Liver (tissue), 8 donors: ENCODE measurements at regions not wholly inside any gene's neighbourhood (a gene's known extent, or its start where the extent isn't known, plus 50 kb on each side); places are given as distances from the start of the nearest gene placed in this dataset.

ENCODE experiments used
- DNase-seq: peaks from one replicate; pipeline ENCODE4 v3.0.0-alpha.2; 2017; ENCODE audit warnings: low spot score
- H3K27ac ChIP-seq, 2 donors: one replicate each; pipeline ENCODE4 v1.7.0; 2013; ENCODE audit warnings: inconsistent platforms in 2 of 2, low read length in 2 of 2, control low read depth in 1 of 2, low read depth in 1 of 2, mild to moderate bottlenecking in 1 of 2
- H3K27me3 ChIP-seq, 4 donors: one replicate each; pipeline versions ENCODE4 v1.6.1 to v1.7.0; 2013; ENCODE audit warnings: low read length in 3 of 4, inconsistent platforms in 1 of 4, mild to moderate bottlenecking in 1 of 4, moderate library complexity in 1 of 4; ENCODE audit not compliant: control insufficient read depth in 4 of 4, insufficient read depth in 4 of 4
- H3K36me3 ChIP-seq, 4 donors: one replicate each; pipeline versions ENCODE4 v1.6.1 to v1.7.0; 2013; ENCODE audit warnings: low read length in 3 of 4, mild to moderate bottlenecking in 3 of 4, low read depth in 1 of 4, moderate library complexity in 1 of 4; ENCODE audit not compliant: control insufficient read depth in 4 of 4, insufficient read depth in 3 of 4
- H3K4me1 ChIP-seq, 4 donors: one replicate each; pipeline versions ENCODE4 v1.6.1 to v1.7.0; 2013; ENCODE audit warnings: low read length in 3 of 4, mild to moderate bottlenecking in 3 of 4, moderate library complexity in 1 of 4; ENCODE audit not compliant: control insufficient read depth in 4 of 4, insufficient read depth in 4 of 4
- H3K4me3 ChIP-seq, 3 donors: one replicate each; pipeline versions ENCODE4 v1.6.1 to v1.7.0; 2013; ENCODE audit warnings: low read length in 3 of 3, control low read depth in 1 of 3, low read depth in 1 of 3, mild to moderate bottlenecking in 1 of 3
- H3K9ac ChIP-seq, 2 donors: one replicate each; pipeline ENCODE4 v1.7.0; 2013; ENCODE audit warnings: low read length in 2 of 2, mild to moderate bottlenecking in 2 of 2, moderate library complexity in 2 of 2, control low read depth in 1 of 2, low read depth in 1 of 2
- H3K9me3 ChIP-seq, 4 donors: one replicate each; pipeline versions ENCODE4 v1.6.1 to v1.7.0; 2013; ENCODE audit warnings: low read length in 3 of 4; ENCODE audit not compliant: control insufficient read depth in 4 of 4
- EGR1 ChIP-seq, 2 donors: IDR thresholded peaks; 2 replicates each; pipeline ENCODE4 v1.6.1; 2016 to 2018; ENCODE audit warnings: antibody characterized with exemption in 2 of 2, low read depth in 2 of 2
- FOXA1 ChIP-seq: IDR thresholded peaks from 2 replicates; pipeline ENCODE4 v1.6.1; 2016; ENCODE audit warnings: antibody characterized with exemption
- FOXA2 ChIP-seq: IDR thresholded peaks from 2 replicates; pipeline ENCODE4 v1.6.1; 2016; ENCODE audit warnings: antibody characterized with exemption
- GABPA ChIP-seq, 2 donors: IDR thresholded peaks in 1 of 2; conservative IDR thresholded peaks in 1 of 2; 2 replicates each; pipeline ENCODE4 v1.6.1; 2016; ENCODE audit warnings: antibody characterized with exemption in 2 of 2, mild to moderate bottlenecking in 1 of 2, moderate library complexity in 1 of 2
- HNF4G ChIP-seq: IDR thresholded peaks from 2 replicates; pipeline ENCODE4 v1.6.1; 2016; ENCODE audit warnings: antibody characterized with exemption
- JUND ChIP-seq, 2 donors: IDR thresholded peaks; 2 replicates each; pipeline ENCODE4 v1.6.1; 2016; ENCODE audit warnings: antibody characterized with exemption in 2 of 2
- NR2F2 ChIP-seq: IDR thresholded peaks from 2 replicates; pipeline ENCODE4 v1.6.1; 2016; ENCODE audit warnings: antibody characterized with exemption
- RAD21 ChIP-seq, 2 donors: IDR thresholded peaks; 2 replicates each; pipeline ENCODE4 v1.6.1; 2016; ENCODE audit warnings: antibody characterized with exemption in 2 of 2, mild to moderate bottlenecking in 2 of 2
- RXRA ChIP-seq, 2 donors: IDR thresholded peaks; 2 replicates each; pipeline ENCODE4 v1.6.1; 2017 to 2018; ENCODE audit warnings: antibody characterized with exemption in 2 of 2, mild to moderate bottlenecking in 1 of 2
- SP1 ChIP-seq: IDR thresholded peaks from 2 replicates; pipeline ENCODE4 v1.6.1; 2018; ENCODE audit warnings: antibody characterized with exemption, mild to moderate bottlenecking
- TAF1 ChIP-seq: conservative IDR thresholded peaks from 2 replicates; pipeline ENCODE4 v1.6.1; 2016; ENCODE audit warnings: antibody characterized with exemption, mild to moderate bottlenecking
- YY1 ChIP-seq: IDR thresholded peaks from 2 replicates; pipeline ENCODE4 v1.6.1; 2016; ENCODE audit warnings: antibody characterized with exemption, mild to moderate bottlenecking
- WGBS: extraction: QIAGEN DNeasy Blood & Tissue Kit; methylation state at CpG from one replicate; pipeline ENCODE4 v1.1.7; 2013; 5-methylcytosine and 5-hydroxymethylcytosine counted together
- TF ChIP-seq, protein P1 (sequence below): IDR thresholded peaks from 2 replicates; pipeline ENCODE4 v1.6.1; 2016; ENCODE audit warnings: antibody characterized with exemption
- TF ChIP-seq, protein P2 (sequence below): IDR thresholded peaks from 2 replicates; pipeline ENCODE4 v1.6.1; 2016; ENCODE audit warnings: antibody characterized with exemption
- TF ChIP-seq, protein P3 (sequence below): IDR thresholded peaks from 2 replicates; pipeline ENCODE4 v1.6.1; 2016; ENCODE audit warnings: antibody characterized with exemption
- TF ChIP-seq, protein P4 (sequence below): fragments of 150-350 bp; IDR thresholded peaks from 2 replicates; pipeline ENCODE4 v1.5.1; 2017; ENCODE audit warnings: improper control_type of control experiment, low read depth, low read length; ENCODE audit not compliant: missing input control
- TF ChIP-seq, protein P5 (sequence below): IDR thresholded peaks from 2 replicates; pipeline ENCODE4 v1.6.1; 2016; ENCODE audit warnings: antibody characterized with exemption, mild to moderate bottlenecking
- donor health status: healthy.
- donor health status: healthy.
- donor health status: healthy.
- donor health status: healthy.
- donor health status: healthy.

DNA sequence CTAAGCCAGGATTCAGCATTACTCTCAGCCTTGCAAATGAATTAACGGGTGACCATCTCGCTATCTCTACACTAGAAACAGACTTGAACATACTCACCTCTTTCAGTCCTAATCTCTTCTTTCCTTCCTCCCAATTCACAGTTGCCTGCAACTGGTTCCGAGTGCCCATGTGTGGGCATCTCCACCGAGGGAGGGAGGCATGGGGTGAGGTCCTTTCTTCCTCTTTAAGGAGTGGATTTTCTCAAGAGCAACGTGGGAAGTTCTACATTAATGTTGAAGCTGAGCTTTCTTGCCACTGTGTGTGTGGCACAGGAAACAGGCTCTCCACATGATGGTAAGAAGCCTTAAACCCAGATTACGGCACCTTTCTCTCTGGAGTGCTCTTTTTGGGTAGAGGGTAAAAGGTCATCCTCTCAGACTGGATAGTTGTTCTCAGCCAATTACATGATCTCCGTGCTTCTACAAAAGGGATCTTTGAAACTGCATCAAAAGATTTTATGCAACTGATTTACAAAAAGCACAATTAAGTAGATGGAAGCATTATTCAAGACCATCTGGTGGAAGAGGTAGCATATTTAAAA, 286.8 kb upstream of the NR2F2 start (continued):
- TF ChIP-seq, protein P1, sequence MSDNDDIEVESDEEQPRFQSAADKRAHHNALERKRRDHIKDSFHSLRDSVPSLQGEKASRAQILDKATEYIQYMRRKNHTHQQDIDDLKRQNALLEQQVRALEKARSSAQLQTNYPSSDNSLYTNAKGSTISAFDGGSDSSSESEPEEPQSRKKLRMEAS = no peak
- no peak for TF ChIP-seq TAF1

DNA sequence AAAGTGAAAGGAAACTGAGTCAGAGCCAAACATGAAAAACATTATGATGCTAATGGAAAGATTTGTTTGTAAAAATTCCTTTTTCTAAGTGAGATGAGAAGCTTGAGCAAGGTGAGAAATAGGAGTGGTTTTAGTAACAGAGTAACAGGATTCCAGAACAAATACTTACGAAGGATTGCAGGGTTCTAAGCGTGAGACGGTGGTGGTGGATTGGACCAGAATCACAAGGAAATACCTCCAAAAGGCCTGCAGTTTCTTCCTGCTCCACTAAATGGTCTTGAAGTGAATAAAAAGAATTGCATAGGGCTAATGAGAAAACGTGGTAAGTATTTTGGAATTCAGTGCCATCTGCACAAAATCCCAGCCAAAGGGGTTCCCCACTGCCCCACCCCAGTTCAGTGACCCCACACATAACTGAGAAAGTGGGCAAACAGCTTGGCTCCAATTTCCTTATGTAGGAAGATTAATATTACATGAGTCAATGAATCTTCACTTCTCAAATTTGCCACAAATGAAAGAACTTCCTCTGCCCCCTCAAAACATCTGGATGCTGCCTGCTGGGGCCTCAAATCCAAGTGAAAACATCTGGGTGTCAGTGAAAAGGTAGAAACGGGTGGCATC, 283.8 kb upstream of the NR2F2 start:
- no peak for TF ChIP-seq SP1
- no peak for TF ChIP-seq TAF1
- 81% methylated on average over 5 of the region's 5 CpGs for WGBS
- no peak overlapping the region for H3K9ac ChIP-seq
- H3K27me3 ChIP-seq = no peaks in the 10 kb centered on the region
- DNase-seq = no peak
- H3K9me3 ChIP-seq = no peaks in the 10 kb centered on the region
- no peak overlapping the region for H3K4me3 ChIP-seq
- no peaks in the 10 kb centered on the region for H3K4me1 ChIP-seq
- H3K27ac ChIP-seq = no peak overlapping the region
- H3K36me3 ChIP-seq = no peaks in the 10 kb centered on the region

DNA sequence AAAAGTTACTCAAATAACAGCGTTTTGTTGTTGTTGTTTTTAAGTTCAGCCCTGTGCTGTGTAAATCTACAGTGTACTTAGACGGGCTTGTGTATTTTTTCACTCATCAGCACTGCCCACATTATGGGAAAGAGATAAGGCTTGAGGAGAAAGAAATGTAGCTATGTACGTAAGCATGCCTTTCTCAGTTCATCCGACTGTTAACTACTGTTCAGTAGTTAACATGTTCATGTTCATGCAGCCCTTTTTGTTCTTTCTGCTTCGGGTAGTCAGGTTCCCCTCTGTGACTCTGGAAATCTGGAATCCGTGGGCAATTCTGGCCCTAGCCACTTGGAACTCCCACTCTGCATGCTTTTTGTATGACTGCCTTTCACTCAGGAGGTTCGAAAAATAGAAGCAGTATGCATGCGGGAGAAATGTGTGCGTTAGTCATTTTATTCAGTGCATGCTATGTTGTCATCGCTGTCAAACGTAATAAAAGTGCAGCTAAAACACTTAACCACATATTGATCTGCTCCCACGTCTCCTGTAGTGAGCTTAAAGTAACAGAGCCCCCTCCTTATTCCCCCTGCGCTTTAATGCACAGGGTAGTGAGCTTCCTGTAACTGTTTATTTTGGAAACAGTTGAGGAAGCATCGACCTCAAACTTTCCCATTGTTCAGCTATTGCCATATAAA, 283.1 kb upstream of the NR2F2 start:
- Histone ChIP-seq H3K4me1 (no peaks in the 10 kb centered on the region), H3K27me3 (no peaks in the 10 kb centered on the region), H3K36me3 (no peaks in the 10 kb centered on the region), H3K27ac (no peak overlapping the region), H3K9ac (no peak overlapping the region), H3K4me3 (no peak overlapping the region), H3K9me3 (no peaks in the 10 kb centered on the region)
- 61% methylated on average over 14 of the region's 14 CpGs for WGBS
- DNase-seq = no peak
- TF ChIP-seq EGR1 (IDR thresholded peaks at IDR 0.05; ENCODE audit: low read depth in 2 of 2) (no peak), NR2F2 (no peak), JUND (IDR thresholded peaks at IDR 0.05) (no peak), YY1 (no peak), RAD21 (IDR thresholded peaks at IDR 0.05) (no peak), FOXA2 (no peak), FOXA1 (no peak), GABPA (IDR thresholded peaks at IDR 0.05 in 1 of 2, conservative IDR thresholded peaks at IDR 0.05 in 1 of 2) (no peak), RXRA (IDR thresholded peaks at IDR 0.05) (no peak), HNF4G (no peak), TAF1 (no peak), SP1 (no peak)
- TF ChIP-seq, protein P2, sequence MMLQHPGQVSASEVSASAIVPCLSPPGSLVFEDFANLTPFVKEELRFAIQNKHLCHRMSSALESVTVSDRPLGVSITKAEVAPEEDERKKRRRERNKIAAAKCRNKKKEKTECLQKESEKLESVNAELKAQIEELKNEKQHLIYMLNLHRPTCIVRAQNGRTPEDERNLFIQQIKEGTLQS = no peak
- TF ChIP-seq, protein P3, sequence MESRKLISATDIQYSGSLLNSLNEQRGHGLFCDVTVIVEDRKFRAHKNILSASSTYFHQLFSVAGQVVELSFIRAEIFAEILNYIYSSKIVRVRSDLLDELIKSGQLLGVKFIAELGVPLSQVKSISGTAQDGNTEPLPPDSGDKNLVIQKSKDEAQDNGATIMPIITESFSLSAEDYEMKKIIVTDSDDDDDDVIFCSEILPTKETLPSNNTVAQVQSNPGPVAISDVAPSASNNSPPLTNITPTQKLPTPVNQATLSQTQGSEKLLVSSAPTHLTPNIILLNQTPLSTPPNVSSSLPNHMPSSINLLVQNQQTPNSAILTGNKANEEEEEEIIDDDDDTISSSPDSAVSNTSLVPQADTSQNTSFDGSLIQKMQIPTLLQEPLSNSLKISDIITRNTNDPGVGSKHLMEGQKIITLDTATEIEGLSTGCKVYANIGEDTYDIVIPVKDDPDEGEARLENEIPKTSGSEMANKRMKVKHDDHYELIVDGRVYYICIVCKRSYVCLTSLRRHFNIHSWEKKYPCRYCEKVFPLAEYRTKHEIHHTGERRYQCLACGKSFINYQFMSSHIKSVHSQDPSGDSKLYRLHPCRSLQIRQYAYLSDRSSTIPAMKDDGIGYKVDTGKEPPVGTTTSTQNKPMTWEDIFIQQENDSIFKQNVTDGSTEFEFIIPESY = no peak
- TF ChIP-seq, protein P4, sequence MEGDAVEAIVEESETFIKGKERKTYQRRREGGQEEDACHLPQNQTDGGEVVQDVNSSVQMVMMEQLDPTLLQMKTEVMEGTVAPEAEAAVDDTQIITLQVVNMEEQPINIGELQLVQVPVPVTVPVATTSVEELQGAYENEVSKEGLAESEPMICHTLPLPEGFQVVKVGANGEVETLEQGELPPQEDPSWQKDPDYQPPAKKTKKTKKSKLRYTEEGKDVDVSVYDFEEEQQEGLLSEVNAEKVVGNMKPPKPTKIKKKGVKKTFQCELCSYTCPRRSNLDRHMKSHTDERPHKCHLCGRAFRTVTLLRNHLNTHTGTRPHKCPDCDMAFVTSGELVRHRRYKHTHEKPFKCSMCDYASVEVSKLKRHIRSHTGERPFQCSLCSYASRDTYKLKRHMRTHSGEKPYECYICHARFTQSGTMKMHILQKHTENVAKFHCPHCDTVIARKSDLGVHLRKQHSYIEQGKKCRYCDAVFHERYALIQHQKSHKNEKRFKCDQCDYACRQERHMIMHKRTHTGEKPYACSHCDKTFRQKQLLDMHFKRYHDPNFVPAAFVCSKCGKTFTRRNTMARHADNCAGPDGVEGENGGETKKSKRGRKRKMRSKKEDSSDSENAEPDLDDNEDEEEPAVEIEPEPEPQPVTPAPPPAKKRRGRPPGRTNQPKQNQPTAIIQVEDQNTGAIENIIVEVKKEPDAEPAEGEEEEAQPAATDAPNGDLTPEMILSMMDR = no peak
- TF ChIP-seq, protein P5, sequence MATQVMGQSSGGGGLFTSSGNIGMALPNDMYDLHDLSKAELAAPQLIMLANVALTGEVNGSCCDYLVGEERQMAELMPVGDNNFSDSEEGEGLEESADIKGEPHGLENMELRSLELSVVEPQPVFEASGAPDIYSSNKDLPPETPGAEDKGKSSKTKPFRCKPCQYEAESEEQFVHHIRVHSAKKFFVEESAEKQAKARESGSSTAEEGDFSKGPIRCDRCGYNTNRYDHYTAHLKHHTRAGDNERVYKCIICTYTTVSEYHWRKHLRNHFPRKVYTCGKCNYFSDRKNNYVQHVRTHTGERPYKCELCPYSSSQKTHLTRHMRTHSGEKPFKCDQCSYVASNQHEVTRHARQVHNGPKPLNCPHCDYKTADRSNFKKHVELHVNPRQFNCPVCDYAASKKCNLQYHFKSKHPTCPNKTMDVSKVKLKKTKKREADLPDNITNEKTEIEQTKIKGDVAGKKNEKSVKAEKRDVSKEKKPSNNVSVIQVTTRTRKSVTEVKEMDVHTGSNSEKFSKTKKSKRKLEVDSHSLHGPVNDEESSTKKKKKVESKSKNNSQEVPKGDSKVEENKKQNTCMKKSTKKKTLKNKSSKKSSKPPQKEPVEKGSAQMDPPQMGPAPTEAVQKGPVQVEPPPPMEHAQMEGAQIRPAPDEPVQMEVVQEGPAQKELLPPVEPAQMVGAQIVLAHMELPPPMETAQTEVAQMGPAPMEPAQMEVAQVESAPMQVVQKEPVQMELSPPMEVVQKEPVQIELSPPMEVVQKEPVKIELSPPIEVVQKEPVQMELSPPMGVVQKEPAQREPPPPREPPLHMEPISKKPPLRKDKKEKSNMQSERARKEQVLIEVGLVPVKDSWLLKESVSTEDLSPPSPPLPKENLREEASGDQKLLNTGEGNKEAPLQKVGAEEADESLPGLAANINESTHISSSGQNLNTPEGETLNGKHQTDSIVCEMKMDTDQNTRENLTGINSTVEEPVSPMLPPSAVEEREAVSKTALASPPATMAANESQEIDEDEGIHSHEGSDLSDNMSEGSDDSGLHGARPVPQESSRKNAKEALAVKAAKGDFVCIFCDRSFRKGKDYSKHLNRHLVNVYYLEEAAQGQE = no peak
